ENCODE measurements at regions not wholly inside any gene's neighbourhood (a gene's known extent, or its start where the extent isn't known, plus 50 kb on each side); places are given as distances from the start of the nearest gene placed in this dataset.

- DNase-seq (ENCODE audit: low spot score): no peak
Measured at GRCh38 chr22:47826016-47826415, 1063.6 kb downstream of the TBC1D22A start.

DNA sequence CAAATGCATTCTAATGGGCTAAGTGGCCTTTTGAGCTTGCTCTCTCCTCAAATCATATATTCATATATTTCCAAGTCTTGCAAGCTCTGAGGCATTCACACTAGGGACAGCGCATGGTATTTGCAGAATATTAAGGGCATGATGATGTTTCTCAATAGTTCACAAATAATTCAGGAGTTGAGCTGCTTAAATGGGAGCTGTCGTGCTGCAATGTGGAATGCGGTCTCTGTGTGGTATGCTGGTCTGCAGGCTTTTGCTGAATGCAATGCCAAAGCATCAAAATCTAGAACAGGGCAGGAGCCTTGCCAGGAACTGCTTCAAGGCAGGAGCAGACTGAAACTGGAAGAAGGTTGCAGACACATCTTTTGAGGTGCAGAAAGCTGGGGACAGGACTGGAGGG lies 1060.0 kb downstream of the TBC1D22A start:
- no peak for DNase-seq (ENCODE audit: low spot score)

- DNase-seq (ENCODE audit: low spot score): no peak
Measured at GRCh38 chr22:47818496-47818895, 1056.0 kb downstream of the TBC1D22A start.

DNA sequence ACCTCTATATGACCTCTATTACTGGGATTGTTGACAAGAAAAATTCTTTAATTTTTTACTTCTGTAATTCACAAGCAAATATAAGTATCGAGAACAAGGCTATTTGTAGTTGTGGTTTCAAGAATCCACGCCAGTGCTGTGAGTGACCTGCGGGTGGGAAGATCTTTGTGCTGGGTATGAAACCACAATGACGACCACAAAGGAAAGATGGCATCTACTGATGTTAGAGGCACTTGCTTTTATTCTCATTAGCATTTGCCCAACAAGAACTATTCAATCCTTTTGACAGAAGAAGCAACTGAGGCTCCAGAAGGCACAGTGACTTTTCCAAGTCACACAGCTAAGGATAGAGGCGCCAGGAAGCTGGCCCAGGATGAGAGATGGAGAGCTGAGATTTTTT lies 1054.9 kb downstream of the TBC1D22A start:
- DNase-seq (ENCODE audit: low spot score): no peak

DNA sequence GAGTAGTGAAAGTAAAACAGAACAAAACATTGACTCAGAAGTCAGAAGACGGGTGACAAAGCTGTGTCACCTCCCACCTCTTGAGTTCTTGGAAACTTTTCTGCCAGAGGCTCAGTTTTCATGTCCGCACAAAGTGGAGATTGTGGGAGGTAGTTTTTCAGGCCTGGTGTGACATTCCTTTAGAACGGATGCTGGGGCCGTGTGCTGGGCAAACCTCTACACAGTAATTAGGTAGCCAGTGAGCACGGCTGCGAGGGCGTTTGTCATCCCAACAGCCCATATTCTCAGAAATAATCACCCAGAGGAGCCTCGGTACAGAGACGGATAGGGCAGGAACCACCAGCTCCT lies 1054.4 kb downstream of the TBC1D22A start:
- no peak for DNase-seq (ENCODE audit: low spot score)

- DNase-seq (ENCODE audit: low spot score): no peak
Measured at GRCh38 chr22:47816121-47816862, 1053.8 kb downstream of the TBC1D22A start.

DNA sequence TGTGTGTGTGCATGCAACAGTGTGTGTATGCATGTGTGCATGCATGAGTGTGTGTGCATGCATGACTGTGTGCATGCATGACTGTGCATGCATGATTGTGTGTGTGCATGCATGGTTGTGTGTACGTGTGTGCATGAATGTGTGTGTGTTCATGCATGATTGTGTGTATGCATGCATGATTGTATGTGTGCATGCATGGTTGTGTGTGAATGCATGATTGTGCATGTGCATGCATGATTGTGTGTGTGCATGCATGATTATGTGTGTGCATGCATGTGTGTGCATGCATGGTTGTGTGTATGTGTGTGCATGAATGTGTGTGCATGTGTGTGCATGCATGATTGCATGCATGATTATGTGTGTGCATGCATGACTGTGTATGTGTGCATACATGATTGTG lies 1052.0 kb downstream of the TBC1D22A start:
- no peak for DNase-seq (ENCODE audit: low spot score)

- no peak for DNase-seq (ENCODE audit: low spot score)
Measured at GRCh38 chr22:47813661-47814060, 1051.2 kb downstream of the TBC1D22A start.

GRCh38 chr22:47811971-47812370 lies 1049.5 kb downstream of the TBC1D22A start:
- DNase-seq (ENCODE audit: low spot score): no peak

DNA sequence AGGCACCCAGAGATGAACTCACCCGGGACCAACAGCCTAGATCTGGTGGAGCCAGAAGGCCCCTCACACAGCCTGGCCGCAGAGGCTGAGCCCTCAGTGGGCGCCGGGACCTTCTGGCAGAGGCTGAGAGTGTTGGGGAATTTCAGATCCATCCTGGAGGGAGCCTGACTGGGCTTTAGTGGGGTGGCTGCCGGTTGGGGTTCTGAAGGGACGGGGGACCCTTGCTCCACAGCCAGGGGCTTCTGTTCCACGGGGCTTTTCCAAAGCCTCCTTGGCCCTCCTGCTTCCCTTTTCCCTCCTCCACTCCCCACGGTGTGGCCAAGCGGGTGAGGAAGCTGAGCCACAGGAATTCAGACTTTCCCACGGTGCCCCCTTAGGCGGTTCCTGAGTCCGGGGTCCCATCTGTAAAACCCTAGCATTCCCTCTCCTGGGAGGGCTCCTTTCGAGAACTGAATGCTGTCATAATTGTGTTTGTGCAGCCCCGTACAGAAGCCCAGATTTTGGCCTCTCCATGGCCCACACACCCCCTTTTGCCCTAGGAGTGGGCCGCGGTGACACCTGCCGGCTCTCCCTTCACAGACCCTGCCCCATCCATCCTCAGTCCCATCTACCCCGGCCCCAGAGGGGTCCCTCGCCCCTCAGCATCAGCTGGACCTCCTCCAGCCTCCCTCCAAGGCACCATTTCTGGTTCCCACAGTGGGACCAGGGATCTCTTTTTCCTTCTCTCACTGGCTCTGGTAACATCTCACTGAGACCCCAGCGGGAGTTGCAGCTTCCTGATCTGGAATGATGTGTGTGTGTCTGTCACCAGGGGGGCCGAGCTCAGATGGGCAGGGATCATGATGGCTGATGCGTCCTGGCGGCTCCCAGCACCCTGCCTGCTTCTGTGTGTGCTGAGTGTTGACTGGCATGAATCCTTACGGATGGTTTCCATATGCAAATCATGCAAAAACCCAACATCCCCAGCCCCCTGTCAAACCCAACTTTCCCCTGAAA lies 1048.4 kb downstream of the TBC1D22A start:
- no peak for DNase-seq (ENCODE audit: low spot score)

- DNase-seq (ENCODE audit: low spot score): no peak
Measured at GRCh38 chr22:47808886-47809620, 1046.6 kb downstream of the TBC1D22A start.

DNA sequence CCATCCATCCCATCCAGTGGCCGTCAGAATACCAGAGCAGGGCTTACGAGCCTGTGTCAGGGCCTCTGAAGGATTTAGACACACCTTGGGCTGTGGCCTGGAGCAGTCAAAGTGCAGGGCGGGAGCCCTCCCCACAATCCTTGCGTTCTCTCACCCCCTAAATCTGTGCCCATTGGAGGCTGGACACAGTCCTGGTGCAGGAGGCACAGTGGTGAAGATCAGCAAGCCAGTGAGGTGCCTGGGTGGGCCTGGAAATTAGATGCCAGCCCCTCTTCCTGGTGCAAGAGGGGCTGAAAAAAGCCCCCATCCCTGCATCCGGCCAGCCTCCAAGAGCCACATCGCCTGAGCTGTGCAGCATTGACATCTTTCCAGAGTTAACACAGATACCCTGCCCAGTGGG lies 1045.8 kb downstream of the TBC1D22A start:
- no peak for DNase-seq (ENCODE audit: low spot score)

DNA sequence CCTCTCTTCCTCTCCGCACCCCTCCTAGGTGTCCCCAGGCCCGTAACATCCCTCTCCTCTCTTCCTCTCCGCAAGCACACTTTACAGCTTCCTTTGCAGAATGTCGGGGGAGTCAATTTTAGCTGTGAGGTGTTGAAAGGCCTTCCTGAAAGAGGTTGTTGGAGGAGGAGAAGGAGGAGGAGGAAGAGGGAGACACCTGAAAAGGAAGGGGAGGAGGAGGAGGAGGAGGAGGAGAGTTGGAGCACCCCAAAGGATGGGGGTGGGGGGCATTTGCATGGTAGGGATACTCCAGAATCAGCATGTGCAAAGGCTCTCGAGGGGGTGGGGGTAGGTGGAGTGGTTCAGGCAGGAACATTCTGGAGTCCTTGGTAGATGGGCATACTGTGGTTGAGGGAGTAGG lies 1045.1 kb downstream of the TBC1D22A start:
- no peak for DNase-seq (ENCODE audit: low spot score)

DNA sequence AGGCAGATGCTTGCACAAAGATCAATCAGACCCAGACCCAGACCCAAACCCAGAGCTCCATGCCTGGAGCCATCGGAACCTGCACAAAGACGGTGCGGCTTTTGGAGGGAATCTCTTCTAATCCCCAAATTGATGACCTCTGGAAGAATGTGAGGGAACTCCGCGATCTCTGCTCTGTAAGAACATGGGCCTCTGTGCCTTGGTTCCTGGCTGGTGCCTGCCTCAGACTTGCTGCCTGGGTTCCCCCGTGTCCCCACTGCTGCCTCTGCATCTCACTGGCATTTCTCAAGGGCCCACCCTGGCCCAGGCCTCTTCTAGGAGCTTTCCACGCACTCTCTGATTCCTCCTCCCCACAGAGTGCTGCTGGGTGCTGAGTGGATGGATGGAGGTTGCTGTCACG lies 1044.4 kb downstream of the TBC1D22A start:
- no peak for DNase-seq (ENCODE audit: low spot score)

DNA sequence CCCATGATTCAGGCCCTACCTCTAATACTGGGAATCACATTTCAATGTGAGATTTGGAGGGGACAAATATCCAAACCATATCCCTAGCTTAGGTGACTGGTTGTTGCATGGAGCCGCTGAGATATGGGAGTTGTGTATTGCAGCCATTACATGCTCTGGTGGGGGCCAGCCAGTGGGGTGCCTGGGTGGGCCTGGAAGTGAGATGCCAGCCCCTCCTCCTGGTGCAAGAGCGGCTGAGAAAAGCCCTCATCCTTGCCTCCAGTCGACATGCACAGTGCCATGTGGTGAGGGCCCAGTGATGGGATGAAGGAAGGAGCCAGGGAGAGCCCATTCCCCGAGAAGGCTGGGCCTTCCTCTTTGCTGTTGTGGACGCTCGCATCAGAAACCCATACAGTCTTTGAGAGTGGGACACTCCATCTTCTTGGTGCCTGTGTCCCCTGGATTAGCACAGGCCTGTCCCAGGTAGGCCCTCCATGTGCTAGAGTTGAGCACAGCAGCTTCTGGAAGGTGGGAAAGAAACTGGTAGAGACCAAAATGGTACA lies 1043.0 kb downstream of the TBC1D22A start:
- no peak for DNase-seq (ENCODE audit: low spot score)

DNA sequence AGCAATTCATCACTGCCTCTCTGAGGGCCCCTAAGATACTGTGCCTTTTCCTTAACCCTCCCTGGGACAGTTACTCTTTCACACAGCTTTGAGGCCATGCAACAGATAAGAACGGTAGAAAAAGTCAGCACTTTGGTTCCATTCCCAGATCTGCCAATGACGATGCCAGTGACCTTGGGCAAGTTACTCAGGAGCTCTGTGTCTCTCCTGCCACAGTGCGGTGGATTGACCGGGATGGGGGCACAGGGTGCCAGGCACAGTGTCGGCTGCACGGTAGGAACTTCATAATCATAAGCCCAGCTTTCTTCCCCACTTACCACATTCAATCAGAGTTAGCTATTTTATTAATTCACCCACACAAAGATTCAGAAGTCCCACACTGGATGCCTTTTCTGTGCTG lies 1041.8 kb downstream of the TBC1D22A start:
- no peak for DNase-seq (ENCODE audit: low spot score)

- no peak for DNase-seq (ENCODE audit: low spot score)
Measured at GRCh38 chr22:47802421-47802820, 1040.0 kb downstream of the TBC1D22A start.

GRCh38 chr22:47801541-47802245 lies 1039.2 kb downstream of the TBC1D22A start:
- no peak for DNase-seq (ENCODE audit: low spot score)

GRCh38 chr22:47798229-47798628 lies 1035.8 kb downstream of the TBC1D22A start:
- no peak for DNase-seq (ENCODE audit: low spot score)

DNA sequence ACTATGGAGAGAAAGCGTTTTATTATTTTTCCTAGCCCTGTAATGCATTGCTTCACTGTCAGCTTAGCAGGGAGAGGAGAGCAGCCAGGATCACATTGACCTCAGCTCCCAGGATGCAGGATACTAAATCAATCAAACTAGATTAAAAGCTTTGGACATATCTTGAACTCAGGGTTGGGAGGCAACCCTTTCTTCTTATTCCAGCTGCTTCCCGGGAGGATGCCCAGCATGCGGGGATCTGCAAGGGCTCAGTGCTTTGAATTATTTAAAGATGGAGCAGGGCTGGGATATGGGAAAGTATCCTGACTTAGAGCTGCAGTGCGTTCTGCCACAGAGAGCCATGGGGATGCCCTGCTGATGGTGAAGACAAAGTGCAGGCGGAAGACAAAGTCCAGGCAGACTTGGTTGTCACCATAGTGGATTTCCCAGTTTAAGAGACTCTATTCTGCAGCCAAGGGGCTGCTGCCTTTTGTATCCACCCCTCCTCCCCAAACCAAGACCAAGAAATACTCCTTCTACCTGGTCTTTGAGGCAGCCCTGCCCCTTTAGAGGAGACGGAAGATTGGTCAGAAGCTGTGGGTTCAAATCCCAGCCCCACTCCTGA lies 1035.0 kb downstream of the TBC1D22A start:
- no peak for DNase-seq (ENCODE audit: low spot score)
